ENCODE measurements at regions not wholly inside any gene's neighbourhood (a gene's known extent, or its start where the extent isn't known, plus 50 kb on each side); places are given as distances from the start of the nearest gene placed in this dataset.

DNA sequence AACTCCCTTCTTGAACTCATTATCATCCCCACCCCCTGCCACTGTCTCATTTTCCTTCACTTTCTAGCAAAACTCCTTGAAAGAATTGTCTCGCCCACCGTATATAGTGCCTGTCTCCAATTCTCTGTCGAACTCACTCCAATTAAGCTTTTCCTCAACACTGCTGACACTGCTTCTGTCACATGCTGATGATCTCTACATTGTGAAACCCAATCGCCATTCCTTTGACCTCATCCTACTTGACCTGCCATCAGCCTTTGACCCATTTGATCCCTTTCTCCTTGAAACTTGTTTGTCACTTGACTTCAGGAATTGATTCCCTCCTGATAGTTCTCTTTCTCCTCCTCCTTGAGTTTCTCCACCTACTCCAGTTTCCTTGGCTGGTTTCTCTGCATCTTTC lies 54.8 kb downstream of the CCDC71L start:
- H3K9me3 Mint-ChIP-seq: no peaks in the 10 kb centered on the region
- no peak overlapping the region for H3K4me3 Mint-ChIP-seq
- H3K36me3 Mint-ChIP-seq (ENCODE audit: low read depth): no peaks in the 10 kb centered on the region
- DNase-seq (ENCODE audit: low spot score): no peak
- intact Hi-C loops (cut with micrococcal nuclease): no loop called here
- no peaks in the 10 kb centered on the region for H3K27me3 Mint-ChIP-seq (ENCODE audit: insufficient read depth)
- peaks cover 4% of the 10 kb centered on the region for H3K4me1 Mint-ChIP-seq (ENCODE audit: low read depth)
- H3K27ac Mint-ChIP-seq: no peak overlapping the region

GRCh38 chr7:106604971-106605370 lies 56.0 kb downstream of the CCDC71L start:
- no peaks in the 10 kb centered on the region for H3K36me3 Mint-ChIP-seq (ENCODE audit: low read depth)
- peaks cover 4% of the 10 kb centered on the region for H3K4me1 Mint-ChIP-seq (ENCODE audit: low read depth)
- no peak overlapping the region for H3K4me3 Mint-ChIP-seq
- DNase-seq (ENCODE audit: low spot score): no peak
- intact Hi-C loops (cut with micrococcal nuclease): no loop called here
- no peaks in the 10 kb centered on the region for H3K27me3 Mint-ChIP-seq (ENCODE audit: insufficient read depth)
- no peaks in the 10 kb centered on the region for H3K9me3 Mint-ChIP-seq
- H3K27ac Mint-ChIP-seq: no peak overlapping the region

- DNase-seq (ENCODE audit: low spot score): peak; percentile 12
- Mint-ChIP-seq H3K27ac (no peak overlapping the region), H3K4me1 (ENCODE audit: low read depth) (peaks cover 4% of the 10 kb centered on the region), H3K9me3 (no peaks in the 10 kb centered on the region), H3K27me3 (ENCODE audit: insufficient read depth) (no peaks in the 10 kb centered on the region), H3K36me3 (ENCODE audit: low read depth) (no peaks in the 10 kb centered on the region), H3K4me3 (no peak overlapping the region)
- intact Hi-C loops (cut with micrococcal nuclease): no loop called here
Measured at GRCh38 chr7:106604303-106604924, 56.5 kb downstream of the CCDC71L start.

GRCh38 chr7:106603346-106603745 lies 57.6 kb downstream of the CCDC71L start:
- no peak for DNase-seq (ENCODE audit: low spot score)
- no peak overlapping the region for H3K4me3 Mint-ChIP-seq
- H3K9me3 Mint-ChIP-seq: no peaks in the 10 kb centered on the region
- H3K36me3 Mint-ChIP-seq (ENCODE audit: low read depth): no peaks in the 10 kb centered on the region
- intact Hi-C loops (cut with micrococcal nuclease): no loop called here
- H3K27ac Mint-ChIP-seq: no peak overlapping the region
- H3K4me1 Mint-ChIP-seq (ENCODE audit: low read depth): peaks cover 4% of the 10 kb centered on the region
- no peaks in the 10 kb centered on the region for H3K27me3 Mint-ChIP-seq (ENCODE audit: insufficient read depth)

- Mint-ChIP-seq H3K27me3 (ENCODE audit: insufficient read depth) (no peaks in the 10 kb centered on the region), H3K36me3 (ENCODE audit: low read depth) (no peaks in the 10 kb centered on the region), H3K27ac (no peak overlapping the region), H3K4me3 (no peak overlapping the region), H3K9me3 (no peaks in the 10 kb centered on the region), H3K4me1 (ENCODE audit: low read depth) (peaks cover 4% of the 10 kb centered on the region)
- DNase-seq (ENCODE audit: low spot score): no peak
- intact Hi-C loops (cut with micrococcal nuclease): no loop called here
Measured at GRCh38 chr7:106602062-106602461, 58.9 kb downstream of the CCDC71L start.

DNA sequence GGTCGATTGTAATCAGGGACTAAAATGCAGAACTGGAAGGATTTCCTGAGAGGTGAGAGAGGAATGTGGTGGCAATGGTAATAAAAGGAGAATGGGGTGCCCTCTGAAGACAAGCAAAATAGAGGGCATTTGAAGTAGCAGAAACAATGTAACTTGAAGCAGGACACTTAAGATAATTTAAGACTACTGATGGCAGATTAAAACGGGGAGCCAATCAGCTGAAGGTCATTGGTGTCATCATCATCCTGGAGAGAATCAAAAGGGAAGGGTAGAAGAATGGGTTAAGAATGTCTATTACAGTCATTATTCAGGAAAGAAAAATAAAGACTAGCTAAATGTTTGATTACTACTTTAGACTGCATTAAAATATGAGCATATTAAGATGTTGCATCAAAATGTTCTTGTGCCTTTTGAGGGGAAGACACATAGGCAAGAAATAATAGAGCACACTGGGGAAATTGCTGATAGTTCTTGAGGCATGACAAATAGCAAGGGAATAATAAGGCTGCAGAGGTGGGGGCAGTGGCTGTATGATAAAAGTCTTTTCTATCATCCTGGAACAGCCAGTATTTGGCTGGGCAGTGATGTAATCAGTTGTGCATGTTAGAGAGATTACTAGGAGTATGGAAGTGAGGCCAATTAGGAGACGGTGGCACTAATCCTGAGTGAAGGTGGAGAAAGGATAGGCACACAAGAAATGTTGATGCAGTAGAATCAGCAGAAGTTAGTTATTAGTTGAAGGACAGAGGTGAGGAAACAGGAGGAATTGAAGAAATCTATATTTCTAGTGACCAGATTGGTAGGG lies 60.2 kb downstream of the CCDC71L start:
- H3K27ac Mint-ChIP-seq: no peak overlapping the region

DNA sequence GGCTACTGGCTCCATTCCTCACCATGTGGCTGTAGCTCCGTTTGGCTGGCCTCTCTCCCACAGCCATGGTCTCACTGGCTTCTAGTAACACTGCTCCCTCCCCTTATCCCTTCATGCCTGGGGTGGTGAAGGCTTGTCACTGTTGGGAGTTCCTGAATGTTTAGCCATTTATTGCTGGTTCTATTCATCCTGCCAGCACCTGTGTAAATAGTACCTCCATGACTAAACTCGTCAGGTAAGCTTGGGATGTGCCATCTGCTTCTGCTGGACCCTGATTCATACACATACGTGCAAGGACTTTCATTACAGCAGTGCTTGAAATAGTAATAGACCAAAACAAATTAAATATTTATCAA lies 61.6 kb downstream of the CCDC71L start:
- Mint-ChIP-seq H3K4me1 (ENCODE audit: low read depth) (peaks cover 4% of the 10 kb centered on the region), H3K36me3 (ENCODE audit: low read depth) (no peaks in the 10 kb centered on the region), H3K27me3 (ENCODE audit: insufficient read depth) (peaks cover 5% of the 10 kb centered on the region), H3K9me3 (no peaks in the 10 kb centered on the region), H3K4me3 (no peak overlapping the region), H3K27ac (no peak overlapping the region)
- no peak for DNase-seq (ENCODE audit: low spot score)
- intact Hi-C loops (cut with micrococcal nuclease): loop anchor here (2.0 to 5.0 kb wide), 3 partner anchors 61 to 1968 kb away; partner anchors contain the start of genes CCDC71L, DNAJB9, SYPL1 and THAP5

More for the DNA sequence above, 60.2 kb downstream of the CCDC71L start:
- Mint-ChIP-seq H3K4me3 (no peak overlapping the region), H3K9me3 (no peaks in the 10 kb centered on the region), H3K36me3 (ENCODE audit: low read depth) (no peaks in the 10 kb centered on the region), H3K27me3 (ENCODE audit: insufficient read depth) (peaks cover 1% of the 10 kb centered on the region), H3K4me1 (ENCODE audit: low read depth) (peaks cover 4% of the 10 kb centered on the region)
- no peak for DNase-seq (ENCODE audit: low spot score)
- intact Hi-C loops (cut with micrococcal nuclease): no loop called here

DNA sequence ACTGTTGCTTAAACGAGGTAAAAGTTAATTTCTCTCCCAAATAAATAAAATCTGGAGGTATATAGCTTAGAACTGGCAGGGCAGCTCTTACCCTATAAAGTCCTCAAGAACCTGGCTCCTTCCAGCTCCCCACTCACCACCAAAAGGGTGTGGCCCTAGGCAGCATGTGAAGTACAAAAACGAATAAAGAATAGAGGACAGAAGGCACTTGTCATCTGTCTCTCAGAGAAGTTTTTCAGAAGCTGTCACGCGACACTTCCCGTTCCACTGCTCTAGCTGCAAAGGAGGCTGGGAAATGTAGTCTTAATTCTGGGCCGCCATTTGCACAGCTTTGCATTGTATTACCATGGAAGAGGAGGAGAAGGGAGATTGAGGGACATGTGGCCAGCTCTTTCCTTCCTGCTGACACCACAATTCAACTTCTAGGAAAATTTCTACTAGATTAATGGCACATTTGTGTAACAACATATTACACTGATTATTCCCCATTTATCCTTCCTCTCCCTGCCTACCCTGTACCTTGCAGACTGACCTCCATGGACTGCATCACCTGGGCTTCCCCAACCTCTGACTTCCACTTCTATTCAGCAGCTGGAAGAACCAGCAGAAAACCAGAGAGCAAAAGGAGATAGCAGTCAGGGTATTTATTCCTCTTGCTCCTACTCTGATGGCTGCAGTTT lies 62.2 kb downstream of the CCDC71L start:
- Mint-ChIP-seq H3K4me3 (no peak overlapping the region), H3K4me1 (ENCODE audit: low read depth) (no peaks in the 10 kb centered on the region)
- intact Hi-C loops (cut with micrococcal nuclease): loop anchor here (2.0 to 5.0 kb wide), 3 partner anchors 62 to 1968 kb away; partner anchors contain the start of genes CCDC71L, DNAJB9, SYPL1 and THAP5

GRCh38 chr7:106597751-106598546 lies 63.0 kb downstream of the CCDC71L start:
- no peaks in the 10 kb centered on the region for H3K36me3 Mint-ChIP-seq (ENCODE audit: low read depth)
- intact Hi-C loops (cut with micrococcal nuclease): loop anchor here (2.0 to 5.0 kb wide), 3 partner anchors 63 to 1969 kb away; partner anchors contain the start of genes CCDC71L, DNAJB9, SYPL1 and THAP5
- no peak overlapping the region for H3K27ac Mint-ChIP-seq
- H3K27me3 Mint-ChIP-seq (ENCODE audit: insufficient read depth): peaks cover 5% of the 10 kb centered on the region
- no peaks in the 10 kb centered on the region for H3K9me3 Mint-ChIP-seq
- H3K4me3 Mint-ChIP-seq: no peak overlapping the region
- no peaks in the 10 kb centered on the region for H3K4me1 Mint-ChIP-seq (ENCODE audit: low read depth)
- no peak for DNase-seq (ENCODE audit: low spot score)

More for the DNA sequence above, 62.2 kb downstream of the CCDC71L start:
- Mint-ChIP-seq H3K27me3 (ENCODE audit: insufficient read depth) (peaks cover 5% of the 10 kb centered on the region), H3K9me3 (no peaks in the 10 kb centered on the region), H3K36me3 (ENCODE audit: low read depth) (no peaks in the 10 kb centered on the region), H3K27ac (no peak overlapping the region)
- DNase-seq (ENCODE audit: low spot score): peak; percentile 51

- H3K27me3 Mint-ChIP-seq (ENCODE audit: insufficient read depth): peaks cover 5% of the 10 kb centered on the region
- no peaks in the 10 kb centered on the region for H3K4me1 Mint-ChIP-seq (ENCODE audit: low read depth)
- H3K9me3 Mint-ChIP-seq: no peaks in the 10 kb centered on the region
- no peaks in the 10 kb centered on the region for H3K36me3 Mint-ChIP-seq (ENCODE audit: low read depth)
- intact Hi-C loops (cut with micrococcal nuclease): loop anchor here (5.0 kb wide), 2 partner anchors 485 to 1970 kb away; partner anchors contain the start of genes DNAJB9, SYPL1 and THAP5
- no peak for DNase-seq (ENCODE audit: low spot score)
- H3K27ac Mint-ChIP-seq: no peak overlapping the region
- H3K4me3 Mint-ChIP-seq: no peak overlapping the region
Measured at GRCh38 chr7:106597014-106597413, 63.9 kb downstream of the CCDC71L start.

GRCh38 chr7:106595922-106596321 lies 65.0 kb downstream of the CCDC71L start:
- H3K27me3 Mint-ChIP-seq (ENCODE audit: insufficient read depth): peaks cover 5% of the 10 kb centered on the region
- H3K4me1 Mint-ChIP-seq (ENCODE audit: low read depth): no peaks in the 10 kb centered on the region
- intact Hi-C loops (cut with micrococcal nuclease): loop anchor here (5.0 kb wide), 2 partner anchors 484 to 1971 kb away; partner anchors contain the start of genes DNAJB9, SYPL1 and THAP5
- DNase-seq (ENCODE audit: low spot score): no peak
- H3K36me3 Mint-ChIP-seq (ENCODE audit: low read depth): no peaks in the 10 kb centered on the region
- H3K27ac Mint-ChIP-seq: no peak overlapping the region
- no peak overlapping the region for H3K4me3 Mint-ChIP-seq
- no peaks in the 10 kb centered on the region for H3K9me3 Mint-ChIP-seq

GRCh38 chr7:106593028-106593417 lies 67.9 kb downstream of the CCDC71L start:
- Mint-ChIP-seq H3K36me3 (ENCODE audit: low read depth) (no peaks in the 10 kb centered on the region), H3K9me3 (no peaks in the 10 kb centered on the region), H3K4me3 (no peak overlapping the region), H3K27me3 (ENCODE audit: insufficient read depth) (peaks cover 5% of the 10 kb centered on the region), H3K4me1 (ENCODE audit: low read depth) (no peaks in the 10 kb centered on the region), H3K27ac (no peak overlapping the region)
- no peak for DNase-seq (ENCODE audit: low spot score)
- intact Hi-C loops (cut with micrococcal nuclease): no loop called here

Data from activated T-helper 1 cell treated with anti-CD3 and anti-CD28 coated beads, Interleukin-12 subunit alpha, Interleukin-12 subunit beta, Interleukin-2, Interleukin-4 antibody, amounts not matched to agents 30 ng/mL and 10 ng/mL and 1 ng/mL, durations not matched to agents 14 hours and 24 hours and 36 hours (primary cell).